Glutamatergic neuron (in vitro differentiated cells): ENCODE measurements at regions not wholly inside any gene's neighbourhood (a gene's known extent, or its start where the extent isn't known, plus 50 kb on each side); places are given as distances from the start of the nearest gene placed in this dataset.

Experiments
- DNase-seq: peaks from one replicate; pipeline ENCODE4 v3.0.0; 2022
- H3K27ac Mint-ChIP-seq: one replicate; pipeline ENCODE4 v1.8.0; 2020; ENCODE audit warnings: mild to moderate bottlenecking, mixed read lengths, inconsistent platforms; ENCODE audit not compliant: unreplicated experiment
- H3K27me3 Mint-ChIP-seq: one replicate; pipeline ENCODE4 v1.8.0; 2020; ENCODE audit warnings: mild to moderate bottlenecking, moderate library complexity, mixed read lengths, inconsistent platforms; ENCODE audit not compliant: unreplicated experiment
- H3K36me3 Mint-ChIP-seq: one replicate; pipeline ENCODE4 v1.8.0; 2020; ENCODE audit warnings: mild to moderate bottlenecking, mixed read lengths, inconsistent platforms; ENCODE audit not compliant: unreplicated experiment
- H3K4me1 Mint-ChIP-seq: one replicate; pipeline ENCODE4 v1.8.0; 2020; ENCODE audit warnings: mild to moderate bottlenecking, low read depth, mixed read lengths, inconsistent platforms; ENCODE audit not compliant: unreplicated experiment
- H3K4me3 Mint-ChIP-seq: one replicate; pipeline ENCODE4 v1.8.0; 2020; ENCODE audit warnings: mild to moderate bottlenecking, mixed read lengths, inconsistent platforms; ENCODE audit not compliant: unreplicated experiment
- H3K9me3 Mint-ChIP-seq: one replicate; pipeline ENCODE4 v1.8.0; 2020; ENCODE audit warnings: mild to moderate bottlenecking, moderate library complexity, mixed read lengths, inconsistent platforms; ENCODE audit not compliant: unreplicated experiment
- CTCF ChIP-seq: fragments of 200-600 bp; sonication (generic); IDR thresholded peaks from one replicate; pipeline ENCODE4 v1.5.0; 2021; ENCODE audit not compliant: partially characterized antibody, unreplicated experiment

- no peaks in the 10 kb centered on the region for H3K4me1 Mint-ChIP-seq
- no peak overlapping the region for H3K27ac Mint-ChIP-seq
- TF ChIP-seq CTCF: no peak
- DNase-seq: no peak
- peaks cover 2% of the 10 kb centered on the region for H3K9me3 Mint-ChIP-seq
- H3K27me3 Mint-ChIP-seq: peaks cover 2% of the 10 kb centered on the region
- H3K4me3 Mint-ChIP-seq: no peak overlapping the region
- no peaks in the 10 kb centered on the region for H3K36me3 Mint-ChIP-seq
Observed at GRCh38 chr1:38523568-38523939, 336.0 kb downstream of the RRAGC start.

- H3K27ac Mint-ChIP-seq: no peak overlapping the region
- no peak overlapping the region for H3K4me3 Mint-ChIP-seq
- peaks cover 1% of the 10 kb centered on the region for H3K9me3 Mint-ChIP-seq
- no peaks in the 10 kb centered on the region for H3K36me3 Mint-ChIP-seq
- no peaks in the 10 kb centered on the region for H3K27me3 Mint-ChIP-seq
- no peak for TF ChIP-seq CTCF
- no peak for DNase-seq
- H3K4me1 Mint-ChIP-seq: no peaks in the 10 kb centered on the region
Observed at GRCh38 chr1:38522915-38523567, 336.5 kb downstream of the RRAGC start.

GRCh38 chr1:38516560-38516959, 343.0 kb downstream of the RRAGC start:
- no peak overlapping the region for H3K4me3 Mint-ChIP-seq
- H3K4me1 Mint-ChIP-seq: no peaks in the 10 kb centered on the region
- no peaks in the 10 kb centered on the region for H3K9me3 Mint-ChIP-seq
- no peak overlapping the region for H3K27ac Mint-ChIP-seq
- TF ChIP-seq CTCF: no peak
- no peak for DNase-seq
- peaks cover 2% of the 10 kb centered on the region for H3K27me3 Mint-ChIP-seq
- no peaks in the 10 kb centered on the region for H3K36me3 Mint-ChIP-seq

GRCh38 chr1:38512789-38513188, 346.8 kb downstream of the RRAGC start:
- DNase-seq: no peak
- Mint-ChIP-seq H3K27ac (no peak overlapping the region), H3K4me3 (no peak overlapping the region), H3K4me1 (peaks cover 9% of the 10 kb centered on the region), H3K36me3 (no peaks in the 10 kb centered on the region), H3K9me3 (no peaks in the 10 kb centered on the region), H3K27me3 (peaks cover 6% of the 10 kb centered on the region)
- TF ChIP-seq CTCF: no peak

GRCh38 chr1:38512024-38512767, 347.4 kb downstream of the RRAGC start:
- H3K27ac Mint-ChIP-seq: no peak overlapping the region
- peaks cover 6% of the 10 kb centered on the region for H3K27me3 Mint-ChIP-seq
- no peaks in the 10 kb centered on the region for H3K9me3 Mint-ChIP-seq
- no peak for DNase-seq
- H3K4me3 Mint-ChIP-seq: no peak overlapping the region
- no peaks in the 10 kb centered on the region for H3K36me3 Mint-ChIP-seq
- H3K4me1 Mint-ChIP-seq: peaks cover 9% of the 10 kb centered on the region
- TF ChIP-seq CTCF: no peak
